Thymus (tissue), 11 donors: ENCODE measurements at regions not wholly inside any gene's neighbourhood (a gene's known extent, or its start where the extent isn't known, plus 50 kb on each side); places are given as distances from the start of the nearest gene placed in this dataset.
A peak's percentile ranks its signal among the peaks of the same experiment; 100 is the strongest.
"Not testable (repeated sequence)": the region's sequence is repeated elsewhere in the genome, so short reads cannot be mapped to it uniquely, and the experiment has no call there.

Experiments used
- DNase-seq, 9 donors: peaks; one replicate each; pipeline ENCODE4 v3.0.0-alpha.2; 2013; ENCODE audit warnings: low spot score in 9 of 9, low read depth in 6 of 9, missing footprints in 1 of 9
- H3K27ac ChIP-seq, 2 donors: one replicate each; pipeline ENCODE4 v1.5.1; 2013; ENCODE audit warnings: control low read depth in 1 of 2, low read depth in 1 of 2, low read length in 1 of 2, mild to moderate bottlenecking in 1 of 2, moderate library complexity in 1 of 2
- H3K27me3 ChIP-seq, 2 donors: one replicate each; pipeline ENCODE4 v1.5.1; 2013; ENCODE audit warnings: low read length in 1 of 2; ENCODE audit not compliant: control insufficient read depth in 2 of 2, insufficient read depth in 1 of 2
- H3K36me3 ChIP-seq, 2 donors: one replicate each; pipeline ENCODE4 v1.5.1; 2013; ENCODE audit warnings: low read length in 1 of 2, mild to moderate bottlenecking in 1 of 2, moderate library complexity in 1 of 2; ENCODE audit not compliant: control insufficient read depth in 2 of 2, insufficient read depth in 2 of 2
- H3K4me1 ChIP-seq, 2 donors: one replicate each; pipeline ENCODE4 v1.5.1; 2013; ENCODE audit warnings: low read length in 2 of 2; ENCODE audit not compliant: control insufficient read depth in 2 of 2, insufficient read depth in 2 of 2
- H3K4me3 ChIP-seq, 2 donors: one replicate each; pipeline ENCODE4 v1.5.1; 2013; ENCODE audit warnings: low read length in 2 of 2, control low read depth in 1 of 2, mild to moderate bottlenecking in 1 of 2
- H3K9me3 ChIP-seq, 2 donors: one replicate each; pipeline ENCODE4 v1.5.1; 2013; ENCODE audit warnings: low read length in 1 of 2, mild to moderate bottlenecking in 1 of 2; ENCODE audit not compliant: control insufficient read depth in 2 of 2, insufficient read depth in 1 of 2
- WGBS: extraction: QIAGEN DNeasy Blood & Tissue Kit; methylation state at CpG from one replicate; pipeline ENCODE4 v1.1.7; 2013; 5-methylcytosine and 5-hydroxymethylcytosine counted together
- donor health status: healthy.

GRCh38 chrX:129361576-129361975, 161.7 kb downstream of the SMARCA1 start:
- DNase-seq: no peak
- H3K36me3 ChIP-seq: no peaks in the 10 kb centered on the region

GRCh38 chrX:129360175-129360574, 163.1 kb downstream of the SMARCA1 start:
- Histone ChIP-seq H3K27ac (no peak overlapping the region), H3K4me3 (no peak overlapping the region), H3K4me1 (no peaks in the 10 kb centered on the region), H3K27me3 (no peaks in the 10 kb centered on the region), H3K9me3 (no peaks in the 10 kb centered on the region), H3K36me3 (no peaks in the 10 kb centered on the region)
- WGBS: 41% methylated on average over 5 of the region's 5 CpGs
- DNase-seq: peak in 7 of 9 donors; percentile 6 to 63 (median 19)

More at GRCh38 chrX:129361576-129361975, 161.7 kb downstream of the SMARCA1 start:
- Histone ChIP-seq H3K27me3 (no peaks in the 10 kb centered on the region), H3K4me3 (no peak overlapping the region), H3K27ac (no peak overlapping the region), H3K9me3 (no peaks in the 10 kb centered on the region), H3K4me1 (no peaks in the 10 kb centered on the region)
- WGBS: 77% methylated on average over 5 of the region's 5 CpGs

GRCh38 chrX:129359269-129359668, 164.0 kb downstream of the SMARCA1 start:
- Histone ChIP-seq H3K9me3 (no peaks in the 10 kb centered on the region), H3K4me3 (no peak overlapping the region), H3K27me3 (no peaks in the 10 kb centered on the region), H3K4me1 (no peaks in the 10 kb centered on the region), H3K36me3 (no peaks in the 10 kb centered on the region), H3K27ac (no peak overlapping the region)
- no peak for DNase-seq
- WGBS: 96% methylated on average over 2 of the region's 2 CpGs

- H3K27ac ChIP-seq, H3K36me3 ChIP-seq, H3K4me3 ChIP-seq, H3K9me3 ChIP-seq, H3K4me1 ChIP-seq, H3K27me3 ChIP-seq, DNase-seq: not testable (repeated sequence)
- 100% methylated on average over 4 of the region's 4 CpGs for WGBS
These were observed 165.9 kb downstream of the SMARCA1 start for GRCh38 chrX:129357428-129357827.

GRCh38 chrX:129347291-129347690, 176.0 kb downstream of the SMARCA1 start:
- H3K4me3 ChIP-seq: no peak overlapping the region
- H3K4me1 ChIP-seq: no peaks in the 10 kb centered on the region
- no peaks in the 10 kb centered on the region for H3K27me3 ChIP-seq
- no peaks in the 10 kb centered on the region for H3K36me3 ChIP-seq
- H3K9me3 ChIP-seq: peaks cover 0 to 4% of the 10 kb centered on the region in 2 donors
- H3K27ac ChIP-seq: no peak overlapping the region
- WGBS: 74% methylated on average over 2 of the region's 2 CpGs
- DNase-seq: no peak

GRCh38 chrX:129346574-129346973, 176.7 kb downstream of the SMARCA1 start:
- H3K27me3 ChIP-seq: no peaks in the 10 kb centered on the region
- 67% methylated on average over 3 of the region's 3 CpGs for WGBS
- DNase-seq: no peak
- no peaks in the 10 kb centered on the region for H3K36me3 ChIP-seq
- no peak overlapping the region for H3K27ac ChIP-seq
- no peaks in the 10 kb centered on the region for H3K4me1 ChIP-seq
- H3K4me3 ChIP-seq: no peak overlapping the region
- H3K9me3 ChIP-seq: peaks cover 0 to 4% of the 10 kb centered on the region in 2 donors

- H3K27ac ChIP-seq, H3K4me3 ChIP-seq, DNase-seq, H3K27me3 ChIP-seq, H3K9me3 ChIP-seq, H3K4me1 ChIP-seq, H3K36me3 ChIP-seq: not testable (repeated sequence)
- 81% methylated on average over 16 of the region's 16 CpGs for WGBS
These were observed 186.0 kb downstream of the SMARCA1 start for GRCh38 chrX:129337264-129337663.

GRCh38 chrX:129323115-129323514, 200.2 kb downstream of the SMARCA1 start:
- H3K27ac ChIP-seq: no peak overlapping the region
- H3K27me3 ChIP-seq: no peaks in the 10 kb centered on the region
- H3K9me3 ChIP-seq: no peaks in the 10 kb centered on the region
- no peaks in the 10 kb centered on the region for H3K36me3 ChIP-seq
- no peaks in the 10 kb centered on the region for H3K4me1 ChIP-seq
- DNase-seq: no peak
- WGBS: 23% methylated on average over 3 of the region's 3 CpGs
- H3K4me3 ChIP-seq: no peak overlapping the region

- H3K4me1 ChIP-seq: no peaks in the 10 kb centered on the region
- peak in 3 of 9 donors; percentile 0 to 17 (median 3) for DNase-seq
These were observed 204.9 kb downstream of the SMARCA1 start for GRCh38 chrX:129318375-129318774.

GRCh38 chrX:129316461-129316860, 206.8 kb downstream of the SMARCA1 start:
- no peaks in the 10 kb centered on the region for H3K9me3 ChIP-seq
- no peak overlapping the region for H3K4me3 ChIP-seq
- 98% methylated on average over 2 of the region's 2 CpGs for WGBS
- no peak for DNase-seq
- H3K27me3 ChIP-seq: no peaks in the 10 kb centered on the region
- no peaks in the 10 kb centered on the region for H3K36me3 ChIP-seq
- no peak overlapping the region for H3K27ac ChIP-seq
- H3K4me1 ChIP-seq: no peaks in the 10 kb centered on the region

More at GRCh38 chrX:129318375-129318774, 204.9 kb downstream of the SMARCA1 start:
- no peak overlapping the region for H3K27ac ChIP-seq
- 75% methylated on average over 1 of the region's 1 CpG for WGBS
- no peaks in the 10 kb centered on the region for H3K36me3 ChIP-seq
- no peaks in the 10 kb centered on the region for H3K27me3 ChIP-seq
- H3K9me3 ChIP-seq: no peaks in the 10 kb centered on the region
- no peak overlapping the region for H3K4me3 ChIP-seq
